NOMO-1 treated with dmso at 0.1 percent for 144 hours (cell line): ENCODE measurements at regions not wholly inside any gene's neighbourhood (a gene's known extent, or its start where the extent isn't known, plus 50 kb on each side); places are given as distances from the start of the nearest gene placed in this dataset.
"Not testable (repeated sequence)": the region's sequence is repeated elsewhere in the genome, so short reads cannot be mapped to it uniquely, and the experiment has no call there.

Experiments
- DNase-seq: peaks from one replicate; lab custom pipeline; 2025; ENCODE audit not compliant: unreplicated experiment; lab: John Stamatoyannopoulos, UW

DNA sequence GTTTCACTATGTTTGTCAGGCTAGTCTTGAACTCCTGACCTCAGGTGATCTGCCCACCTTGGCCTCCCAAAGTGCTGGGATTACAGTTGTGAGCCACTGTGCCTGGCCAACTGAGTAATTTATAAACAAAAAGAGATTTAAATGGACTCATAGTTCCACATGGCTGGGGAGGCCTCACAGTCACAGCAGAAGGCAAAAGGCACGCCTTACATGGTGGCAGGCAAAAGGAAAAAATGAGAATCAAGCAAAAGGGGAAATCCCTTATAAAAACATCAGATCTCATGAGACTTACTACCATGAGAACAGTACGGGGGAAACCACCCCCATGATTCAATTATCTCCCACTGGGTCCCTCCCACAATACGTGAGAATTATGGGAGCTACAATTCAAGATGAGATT, 73.2 kb upstream of the TIAM1 start:
- not testable (repeated sequence) for DNase-seq

DNA sequence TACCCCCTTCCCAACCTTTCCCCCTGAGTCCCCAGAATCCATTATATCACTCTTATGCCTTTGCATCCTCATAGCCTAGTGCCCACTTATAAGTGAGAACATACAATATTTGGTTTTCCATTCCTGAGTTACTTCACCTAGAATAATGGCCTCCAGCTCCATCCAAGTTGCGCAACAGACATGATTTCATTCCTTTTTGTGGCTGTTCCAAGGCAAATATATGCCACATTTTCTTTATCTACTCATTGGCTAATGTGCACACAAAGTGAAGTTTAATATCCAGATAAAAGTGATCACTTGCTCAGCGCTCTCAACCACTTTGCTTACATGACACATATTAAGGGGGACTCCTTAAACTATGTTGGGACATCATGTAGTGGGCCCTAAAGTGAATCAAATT, 72.4 kb upstream of the TIAM1 start:
- DNase-seq: no peak

DNA sequence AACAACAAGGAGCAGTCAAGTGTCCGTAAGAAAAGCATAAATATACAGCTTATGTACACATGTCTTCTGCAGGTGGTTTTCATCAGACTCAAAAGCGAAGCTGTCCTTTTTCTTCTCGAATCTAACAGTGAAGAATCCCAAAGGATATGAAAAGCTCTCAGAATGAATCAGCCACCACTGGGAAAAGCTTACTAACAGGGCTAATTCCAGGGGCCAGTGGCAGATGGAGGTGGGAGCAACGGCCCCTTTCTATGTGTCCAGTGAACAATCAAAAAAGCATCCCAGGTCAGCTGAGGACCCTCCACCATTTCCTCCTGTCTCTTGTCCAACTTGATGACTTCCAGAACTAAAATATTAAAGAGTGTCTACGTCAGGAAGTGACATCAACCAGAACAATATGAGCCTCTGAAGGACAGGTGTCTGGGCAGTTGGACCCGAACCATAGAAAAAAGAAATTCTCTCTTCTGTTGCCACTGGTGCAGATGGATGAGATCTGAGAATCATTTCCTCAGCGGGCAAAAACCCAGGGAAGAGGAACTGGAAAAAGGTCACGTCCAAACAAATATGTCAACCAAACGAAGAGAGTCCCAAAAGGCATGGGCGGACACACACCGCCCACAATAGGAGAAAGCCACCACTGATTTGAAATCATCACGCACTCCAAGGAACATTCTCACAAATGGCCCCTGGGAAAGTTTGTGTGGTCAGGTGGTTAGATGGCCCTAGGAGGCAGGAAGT, 70.4 kb upstream of the TIAM1 start:
- no peak for DNase-seq

DNA sequence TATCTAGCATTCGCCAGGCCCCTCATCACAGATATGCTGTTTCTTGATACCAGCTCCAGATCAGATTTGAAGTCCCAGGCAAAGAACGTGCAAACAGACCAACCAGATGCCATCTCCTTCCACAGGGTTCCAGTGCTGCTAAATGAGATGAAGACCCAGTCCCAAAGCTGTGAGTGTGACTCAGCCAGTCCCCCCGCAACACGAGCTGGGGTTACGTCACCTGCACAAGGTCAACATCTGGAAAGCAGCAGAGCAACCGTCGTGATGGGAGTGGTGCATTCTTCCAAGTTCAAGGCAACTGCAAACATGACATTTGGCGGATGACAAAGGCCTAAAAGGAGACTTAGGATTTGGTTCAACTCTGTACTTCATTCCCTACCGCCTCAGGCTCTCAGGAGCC, 69.6 kb upstream of the TIAM1 start:
- no peak for DNase-seq

DNA sequence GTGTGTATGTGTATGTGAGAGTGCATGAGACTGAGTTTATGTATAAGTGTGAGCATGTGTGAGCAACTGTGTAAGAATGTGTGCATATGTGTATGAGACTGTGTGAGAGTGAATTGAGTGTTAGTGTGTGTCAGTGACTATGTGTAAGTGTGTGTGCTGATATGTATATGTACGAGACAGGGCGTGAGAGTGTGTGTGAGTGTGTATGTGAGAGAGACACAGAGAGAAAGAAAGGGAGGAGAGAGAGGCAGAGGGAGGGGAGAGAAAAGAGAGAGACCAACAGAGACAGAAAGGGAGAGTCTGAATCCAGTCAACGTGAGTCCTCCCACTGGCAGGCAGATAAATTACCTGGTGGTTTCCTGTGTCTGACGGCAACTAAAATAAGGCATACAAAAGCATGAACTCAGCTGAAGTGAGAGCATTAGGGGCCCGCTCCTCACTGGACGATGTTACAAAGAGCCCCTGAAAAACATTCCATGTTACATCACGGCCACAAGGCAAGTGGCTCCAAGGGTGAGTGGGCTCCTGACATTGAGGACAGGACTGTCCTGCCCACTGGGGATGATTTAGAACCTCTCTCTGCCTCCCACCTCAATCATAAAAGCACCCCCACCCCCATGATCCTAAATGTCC, 66.6 kb upstream of the TIAM1 start:
- peak; percentile 1 for DNase-seq

DNA sequence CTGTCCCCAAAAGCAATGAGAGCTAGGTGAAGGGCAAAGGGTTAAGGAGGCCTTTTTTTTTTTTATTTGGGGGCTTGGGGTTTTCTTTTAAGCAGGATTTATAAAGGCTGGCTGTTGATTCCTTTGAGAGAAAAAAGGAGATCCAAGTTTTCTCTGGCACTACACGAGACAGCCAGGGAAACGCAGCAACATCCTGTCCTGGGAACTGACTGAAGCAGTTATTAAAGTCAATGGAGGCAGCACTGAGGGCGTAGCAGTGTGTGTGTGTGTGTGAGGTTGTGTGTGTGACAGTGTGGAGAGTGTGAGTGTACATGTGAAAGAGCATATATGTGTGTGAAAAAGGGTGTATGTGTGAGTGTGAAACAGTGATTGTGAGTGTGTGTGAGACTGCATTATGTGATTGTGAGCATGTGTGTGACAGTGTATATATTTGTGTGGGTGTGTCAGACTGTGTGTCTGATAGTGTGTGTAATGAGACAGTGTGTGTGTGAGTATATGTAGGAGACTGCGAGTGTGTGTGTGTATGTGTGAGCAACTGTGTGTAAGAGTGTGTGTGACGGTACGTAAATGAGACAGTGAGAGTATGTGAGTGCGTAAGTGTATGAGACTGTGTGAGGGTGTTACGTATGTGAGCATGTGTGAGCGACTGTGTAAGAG, 65.9 kb upstream of the TIAM1 start:
- no peak for DNase-seq

DNA sequence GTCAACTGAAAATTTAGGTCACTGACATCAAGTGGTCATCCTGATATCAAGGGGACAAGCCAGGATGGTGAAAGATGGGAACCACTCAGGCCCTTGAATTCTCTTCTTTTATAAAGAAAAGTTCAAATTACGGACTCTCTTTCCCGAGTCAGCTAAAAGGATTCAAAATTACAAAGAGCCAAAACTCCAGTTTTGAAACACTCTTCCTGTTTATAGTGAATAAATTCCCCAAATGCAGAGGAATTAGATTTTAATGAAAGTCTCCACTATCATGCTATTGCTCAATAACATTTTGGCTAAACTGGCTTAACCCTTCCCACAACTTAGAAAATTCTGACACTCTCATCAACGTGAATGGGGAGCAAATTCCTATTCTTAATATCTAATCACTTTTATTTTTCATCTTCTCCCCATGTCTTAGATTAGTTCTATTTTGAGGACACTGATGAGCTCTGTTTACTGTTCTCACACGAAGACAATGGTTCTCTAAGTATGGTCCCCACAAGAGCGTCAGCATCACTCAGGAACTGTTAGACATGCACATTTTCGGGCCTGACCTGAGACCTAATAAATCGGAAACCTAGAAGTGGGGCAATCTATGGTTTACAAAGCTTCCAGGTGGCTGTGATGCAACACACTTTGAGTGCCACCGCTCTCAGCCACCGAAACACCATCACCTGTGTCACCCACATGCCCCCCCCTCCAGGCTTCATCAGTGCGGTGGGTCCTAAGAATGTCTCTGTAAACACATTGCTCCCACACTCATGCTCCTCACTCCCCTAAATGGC, 64.4 kb upstream of the TIAM1 start:
- no peak for DNase-seq

DNA sequence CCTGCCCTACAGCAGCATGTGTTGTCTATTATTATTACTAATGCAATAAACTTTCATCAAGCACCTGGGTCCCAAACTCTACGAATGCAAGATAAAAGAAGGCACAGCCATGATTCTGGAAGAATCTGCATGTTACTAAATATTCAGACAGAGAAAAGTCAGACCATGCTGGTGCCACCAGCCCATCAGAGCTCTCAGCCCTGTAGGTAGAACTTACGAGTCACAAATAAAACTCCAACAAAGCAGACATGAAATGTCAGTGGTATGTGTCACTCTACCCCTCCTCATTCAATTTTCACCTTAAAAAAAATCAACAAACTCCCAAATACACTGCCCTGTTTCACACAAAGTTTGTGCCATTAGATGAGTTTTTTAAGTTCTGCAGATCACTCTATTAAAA, 62.4 kb upstream of the TIAM1 start:
- DNase-seq: no peak

DNA sequence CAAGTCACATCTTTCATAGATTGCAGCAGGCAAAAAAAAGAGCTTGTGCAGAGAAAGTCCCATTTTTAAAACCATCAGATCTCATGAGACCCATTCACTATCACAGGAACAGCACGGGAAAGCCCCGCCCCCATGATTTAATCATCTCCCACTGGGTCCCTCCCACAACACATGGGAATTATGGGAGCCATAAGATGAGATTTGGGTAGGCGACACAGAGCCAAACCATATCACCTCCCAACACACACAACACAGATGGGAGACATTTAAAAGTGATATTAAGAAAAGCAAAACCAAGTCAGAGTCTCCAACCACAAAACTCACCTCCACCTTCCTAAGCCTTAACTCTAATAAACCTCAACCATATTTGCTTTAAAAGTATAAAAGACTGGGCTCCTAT, 61.5 kb upstream of the TIAM1 start:
- DNase-seq: no peak

DNA sequence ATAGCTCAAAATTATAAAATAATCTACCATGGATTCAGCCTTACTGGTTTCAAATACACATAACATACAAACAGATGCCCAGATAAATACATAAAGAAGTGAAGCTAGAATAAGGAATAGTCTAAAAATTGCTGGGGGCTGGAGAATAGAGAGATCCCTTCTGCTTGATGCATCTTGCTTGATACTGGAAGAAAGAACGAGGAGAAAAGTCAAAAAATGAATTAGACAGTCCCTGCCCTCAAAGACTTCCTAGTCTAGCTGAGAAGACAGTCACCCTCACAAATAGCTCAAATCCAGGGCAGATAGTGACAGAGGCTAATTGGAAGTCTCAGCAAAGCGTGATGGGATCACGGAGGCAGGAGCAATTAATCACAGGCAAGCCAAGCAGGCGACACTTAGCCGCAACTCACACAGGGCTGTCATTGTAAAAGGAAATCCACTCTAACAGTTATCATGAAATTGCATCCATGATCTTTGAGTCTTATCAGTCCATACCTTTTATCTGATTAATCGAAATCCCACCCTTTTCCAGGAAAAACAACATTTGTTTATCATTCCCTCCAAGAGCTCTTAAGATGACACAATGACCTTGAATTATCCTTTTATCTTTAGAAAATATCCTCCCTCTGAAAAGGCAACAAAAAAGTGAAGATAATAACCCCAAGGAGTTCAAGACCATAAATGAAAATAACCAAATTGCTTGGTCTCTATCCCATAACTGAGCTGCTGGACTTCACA, 59.7 kb upstream of the TIAM1 start:
- no peak for DNase-seq

DNA sequence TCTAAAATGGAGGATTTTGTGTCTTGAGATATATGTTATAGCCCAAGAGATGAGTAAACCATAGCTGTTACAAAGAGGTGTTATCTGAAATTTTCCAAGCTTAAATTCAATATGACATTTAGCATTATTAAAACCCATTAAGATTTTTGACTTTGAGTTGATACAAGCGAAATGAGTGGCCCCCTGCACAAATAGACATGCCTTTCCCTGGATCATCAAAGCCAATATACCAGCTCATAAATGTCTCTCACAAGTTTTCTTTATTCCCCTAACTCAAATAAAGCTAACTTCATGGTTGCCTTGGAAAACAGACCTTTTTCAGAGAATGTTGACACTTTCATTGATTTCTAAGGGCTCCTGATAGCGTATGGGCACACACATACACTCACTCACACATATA, 55.5 kb upstream of the TIAM1 start:
- DNase-seq: no peak

DNA sequence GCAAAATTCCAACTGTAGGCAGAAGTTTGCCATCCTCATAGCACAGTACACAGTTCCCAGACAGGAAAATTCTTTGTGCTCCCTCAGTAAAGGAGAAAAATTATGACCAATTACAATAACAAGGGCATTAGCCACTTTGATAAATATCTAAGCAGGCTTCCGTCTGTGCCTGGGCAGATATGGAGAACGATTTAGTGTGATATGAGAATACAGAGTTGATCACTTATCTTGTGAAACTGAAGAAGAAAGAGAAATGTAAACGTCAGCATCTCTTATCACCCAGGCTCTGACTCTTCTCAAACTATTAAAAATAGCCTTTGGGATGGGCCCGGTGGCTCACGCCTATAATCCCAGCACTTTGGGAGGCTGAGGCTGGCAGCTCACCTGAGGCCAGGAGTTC, 54.5 kb upstream of the TIAM1 start:
- no peak for DNase-seq

DNA sequence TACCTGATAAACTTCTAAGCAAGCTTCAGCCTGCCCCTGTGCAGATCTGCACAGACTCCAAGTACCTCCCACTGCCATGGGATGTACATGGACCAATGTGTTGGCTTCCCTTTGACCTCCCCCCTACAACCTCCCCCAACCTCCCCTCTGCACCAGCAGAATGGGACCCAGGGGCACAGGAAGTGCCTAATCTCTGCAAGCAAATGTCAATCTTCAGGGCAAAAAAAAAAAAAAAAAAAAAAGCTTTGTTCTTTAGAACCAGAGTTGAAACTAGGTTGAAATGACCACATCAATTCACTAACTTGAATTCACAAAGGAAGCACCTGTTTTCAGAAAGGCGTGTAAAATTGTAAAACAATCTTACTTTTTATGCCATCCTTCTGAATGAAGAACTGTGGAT, 53.9 kb upstream of the TIAM1 start:
- no peak for DNase-seq

DNA sequence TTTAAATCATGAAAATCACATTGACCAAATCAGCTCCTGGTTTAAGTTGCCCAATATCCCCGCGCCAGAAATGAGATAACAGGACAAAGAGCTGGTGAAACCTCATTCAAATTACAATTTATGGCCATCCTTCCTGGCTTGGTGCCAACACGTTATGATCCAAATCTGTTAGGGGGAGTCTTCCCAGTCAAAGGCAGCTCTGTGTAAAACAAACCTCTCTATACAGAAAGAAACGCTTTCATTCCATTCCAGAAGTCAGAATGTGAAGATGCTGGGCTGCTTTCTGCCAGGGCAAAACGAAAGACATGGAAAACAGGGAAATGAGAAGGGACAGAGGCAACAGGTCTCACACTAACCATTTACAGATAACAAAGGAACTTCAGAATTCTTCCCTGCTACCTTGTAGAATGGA, 53.5 kb upstream of the TIAM1 start:
- DNase-seq: no peak

DNA sequence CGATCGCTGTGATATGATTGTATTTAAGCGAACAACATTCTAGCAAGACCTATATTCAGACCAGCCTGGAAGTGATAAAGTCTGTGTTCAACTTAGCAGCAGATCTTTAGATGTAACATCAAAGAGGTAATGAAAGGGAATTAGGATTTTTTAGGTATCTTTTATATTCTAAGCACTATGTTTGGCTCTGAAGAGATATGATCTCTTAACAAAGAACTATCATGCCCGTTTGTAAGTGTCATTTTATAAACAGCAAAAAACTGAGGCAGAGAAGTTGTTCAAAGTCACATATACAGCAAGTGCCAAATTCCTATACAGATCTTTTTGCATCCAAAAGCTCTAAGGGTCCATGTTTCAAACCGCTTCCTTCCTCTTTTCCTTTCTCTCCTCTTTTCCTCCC, 53.0 kb upstream of the TIAM1 start:
- DNase-seq: no peak

DNA sequence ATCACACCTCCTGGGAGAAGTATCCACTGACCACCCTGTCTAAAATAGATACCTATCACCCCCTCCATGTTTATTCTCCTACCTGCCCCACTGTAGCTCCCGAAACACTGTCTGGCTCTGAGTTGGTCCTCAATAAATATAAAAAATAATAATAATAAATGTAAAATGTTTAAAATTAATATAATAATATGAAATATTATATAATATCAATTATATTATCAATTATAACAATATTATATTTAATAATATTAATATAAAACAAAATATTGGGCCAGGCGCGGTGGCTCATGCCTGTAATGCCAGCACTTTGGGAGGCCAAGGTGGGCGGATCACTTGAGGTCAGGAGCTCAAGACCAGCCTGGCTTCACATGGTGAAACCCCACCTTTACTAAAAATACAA, 52.3 kb upstream of the TIAM1 start:
- DNase-seq: no peak

DNA sequence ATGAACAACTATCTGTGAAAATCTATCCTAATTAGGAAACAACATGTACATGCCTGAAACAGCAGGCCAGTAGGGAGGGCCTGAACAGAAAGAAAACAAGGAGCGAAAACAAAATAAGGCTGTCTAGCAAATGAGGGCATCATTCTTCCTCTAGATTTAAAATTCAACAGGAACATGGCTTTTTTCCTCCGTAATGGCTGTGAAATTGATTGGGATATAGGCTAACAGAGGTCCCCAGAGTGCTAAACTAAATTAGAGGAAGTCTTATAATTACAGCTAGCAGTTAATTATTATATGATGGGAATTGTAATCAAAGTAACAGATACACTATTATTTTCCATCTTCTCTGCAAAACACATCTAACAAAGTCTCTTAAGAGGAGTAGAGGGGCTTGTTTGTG, 51.7 kb upstream of the TIAM1 start:
- DNase-seq: no peak

DNA sequence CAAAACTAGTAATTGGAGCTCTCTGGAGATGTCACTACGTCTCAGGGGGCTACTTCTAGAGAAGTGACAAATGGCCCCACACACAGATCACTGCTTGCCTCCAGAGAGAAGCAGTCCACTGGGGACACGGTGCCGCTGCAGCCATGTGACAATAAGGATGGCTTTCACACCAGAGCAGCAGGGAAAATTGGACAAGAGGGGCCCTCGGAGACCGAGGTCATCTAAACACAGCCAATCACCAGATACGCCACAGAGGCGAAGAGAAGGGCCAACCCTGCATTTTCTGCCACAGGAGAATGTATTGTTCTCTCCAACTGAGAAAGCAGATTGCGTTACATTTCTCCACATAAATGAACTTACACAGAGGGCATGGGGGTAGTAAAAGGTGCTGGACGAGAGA, 51.2 kb upstream of the TIAM1 start:
- no peak for DNase-seq

DNA sequence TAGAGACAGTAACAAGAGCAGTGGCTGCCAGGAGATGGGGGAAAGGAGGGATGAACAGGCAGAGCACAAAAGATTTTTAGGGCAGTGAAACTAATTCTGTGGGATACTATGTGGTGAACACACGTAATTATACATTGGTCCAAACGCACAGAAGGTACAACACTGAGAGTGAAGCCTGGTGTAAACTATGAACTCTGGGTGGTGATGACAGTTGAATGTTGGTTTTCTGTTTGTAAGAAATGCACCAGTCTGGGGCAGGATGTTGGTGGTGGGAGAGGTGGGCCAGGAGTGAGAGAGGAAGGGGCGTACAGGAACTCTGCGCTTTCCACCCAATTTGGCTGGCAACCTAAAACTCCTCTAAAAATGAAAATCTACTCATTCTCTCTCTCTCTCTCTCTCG, 50.2 kb upstream of the TIAM1 start:
- no peak for DNase-seq
